OCI-LY7 (cell line): ENCODE measurements at regions not wholly inside any gene's neighbourhood (a gene's known extent, or its start where the extent isn't known, plus 50 kb on each side); places are given as distances from the start of the nearest gene placed in this dataset.

Experiments used
- EZH2phosphoT487 ChIP-seq: fragments of 200-600 bp; sonication (generic); IDR thresholded peaks from 2 replicates; pipeline ENCODE4 v1.6.1; 2018; ENCODE audit warnings: low read depth, borderline replicate concordance, mild to moderate bottlenecking, mixed run types, antibody characterized with exemption, low read length, moderate library complexity, mixed read lengths
- TF ChIP-seq, protein P1 (sequence below): fragments of 200-600 bp; sonication (generic); conservative IDR thresholded peaks from 2 replicates; pipeline ENCODE4 v1.5.1; 2014; ENCODE audit warnings: mild to moderate bottlenecking, antibody characterized with exemption, low read length, moderate library complexity, mixed read lengths

DNA sequence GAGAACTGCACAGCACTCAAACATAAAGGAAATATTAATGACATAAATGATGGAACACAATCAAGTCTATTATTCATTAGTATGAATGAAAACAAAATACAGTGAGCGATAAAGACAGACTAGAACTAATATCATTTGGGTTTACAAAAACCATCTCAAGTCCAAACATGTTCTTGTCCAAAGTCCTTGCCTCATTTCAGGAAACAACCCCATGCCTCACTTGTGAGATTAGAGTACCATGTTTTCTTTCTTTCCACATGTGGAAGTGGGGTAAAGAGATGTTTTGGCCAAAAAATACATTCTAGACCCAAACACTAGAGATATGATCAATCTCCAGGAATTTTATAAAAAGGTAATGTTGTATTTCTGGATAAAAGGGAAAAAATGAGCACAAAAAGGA is 53.3 kb upstream of the NFE2L2 start:
- TF ChIP-seq, protein P1, sequence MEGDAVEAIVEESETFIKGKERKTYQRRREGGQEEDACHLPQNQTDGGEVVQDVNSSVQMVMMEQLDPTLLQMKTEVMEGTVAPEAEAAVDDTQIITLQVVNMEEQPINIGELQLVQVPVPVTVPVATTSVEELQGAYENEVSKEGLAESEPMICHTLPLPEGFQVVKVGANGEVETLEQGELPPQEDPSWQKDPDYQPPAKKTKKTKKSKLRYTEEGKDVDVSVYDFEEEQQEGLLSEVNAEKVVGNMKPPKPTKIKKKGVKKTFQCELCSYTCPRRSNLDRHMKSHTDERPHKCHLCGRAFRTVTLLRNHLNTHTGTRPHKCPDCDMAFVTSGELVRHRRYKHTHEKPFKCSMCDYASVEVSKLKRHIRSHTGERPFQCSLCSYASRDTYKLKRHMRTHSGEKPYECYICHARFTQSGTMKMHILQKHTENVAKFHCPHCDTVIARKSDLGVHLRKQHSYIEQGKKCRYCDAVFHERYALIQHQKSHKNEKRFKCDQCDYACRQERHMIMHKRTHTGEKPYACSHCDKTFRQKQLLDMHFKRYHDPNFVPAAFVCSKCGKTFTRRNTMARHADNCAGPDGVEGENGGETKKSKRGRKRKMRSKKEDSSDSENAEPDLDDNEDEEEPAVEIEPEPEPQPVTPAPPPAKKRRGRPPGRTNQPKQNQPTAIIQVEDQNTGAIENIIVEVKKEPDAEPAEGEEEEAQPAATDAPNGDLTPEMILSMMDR = no peak
- no peak for TF ChIP-seq EZH2phosphoT487
